OCI-LY7 (cell line): ENCODE measurements at regions not wholly inside any gene's neighbourhood (a gene's known extent, or its start where the extent isn't known, plus 50 kb on each side); places are given as distances from the start of the nearest gene placed in this dataset.

Experiments used
- EZH2phosphoT487 ChIP-seq: fragments of 200-600 bp; sonication (generic); IDR thresholded peaks from 2 replicates; pipeline ENCODE4 v1.6.1; 2018; ENCODE audit warnings: low read depth, borderline replicate concordance, mild to moderate bottlenecking, mixed run types, antibody characterized with exemption, low read length, moderate library complexity, mixed read lengths
- TF ChIP-seq, protein P1 (sequence below): fragments of 200-600 bp; sonication (generic); conservative IDR thresholded peaks from 2 replicates; pipeline ENCODE4 v1.5.1; 2014; ENCODE audit warnings: mild to moderate bottlenecking, antibody characterized with exemption, low read length, moderate library complexity, mixed read lengths

DNA sequence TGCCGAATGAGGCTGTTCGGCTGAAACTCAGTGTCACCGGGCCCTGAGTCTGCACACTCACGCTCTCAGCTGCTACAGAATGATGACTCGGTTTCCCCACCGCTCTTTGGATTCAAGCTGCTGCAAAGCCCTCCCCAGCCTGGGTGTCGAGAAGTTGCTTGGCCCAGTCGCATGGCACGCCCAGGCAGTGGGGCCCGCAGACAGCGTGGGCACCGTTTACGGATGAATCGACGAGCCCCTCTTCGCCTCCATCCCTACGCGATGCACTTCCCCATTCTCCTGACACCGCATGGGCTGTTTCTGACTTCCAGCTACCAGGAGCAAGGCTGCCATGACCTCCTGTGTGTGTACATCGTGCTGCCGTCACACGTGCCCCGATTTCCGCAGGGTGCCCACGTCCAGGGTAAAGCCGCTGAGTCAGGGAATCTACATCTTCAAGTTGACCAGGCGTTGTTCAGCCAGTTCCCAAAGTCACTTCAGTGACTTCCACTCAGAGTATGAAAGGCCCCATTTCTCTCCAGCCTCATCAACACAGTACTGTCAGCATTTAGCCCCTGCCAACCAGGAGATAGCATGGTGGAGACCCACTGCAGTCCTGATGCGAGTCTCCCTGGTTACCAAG lies 60.3 kb upstream of the GPC1 start:
- TF ChIP-seq, protein P1, sequence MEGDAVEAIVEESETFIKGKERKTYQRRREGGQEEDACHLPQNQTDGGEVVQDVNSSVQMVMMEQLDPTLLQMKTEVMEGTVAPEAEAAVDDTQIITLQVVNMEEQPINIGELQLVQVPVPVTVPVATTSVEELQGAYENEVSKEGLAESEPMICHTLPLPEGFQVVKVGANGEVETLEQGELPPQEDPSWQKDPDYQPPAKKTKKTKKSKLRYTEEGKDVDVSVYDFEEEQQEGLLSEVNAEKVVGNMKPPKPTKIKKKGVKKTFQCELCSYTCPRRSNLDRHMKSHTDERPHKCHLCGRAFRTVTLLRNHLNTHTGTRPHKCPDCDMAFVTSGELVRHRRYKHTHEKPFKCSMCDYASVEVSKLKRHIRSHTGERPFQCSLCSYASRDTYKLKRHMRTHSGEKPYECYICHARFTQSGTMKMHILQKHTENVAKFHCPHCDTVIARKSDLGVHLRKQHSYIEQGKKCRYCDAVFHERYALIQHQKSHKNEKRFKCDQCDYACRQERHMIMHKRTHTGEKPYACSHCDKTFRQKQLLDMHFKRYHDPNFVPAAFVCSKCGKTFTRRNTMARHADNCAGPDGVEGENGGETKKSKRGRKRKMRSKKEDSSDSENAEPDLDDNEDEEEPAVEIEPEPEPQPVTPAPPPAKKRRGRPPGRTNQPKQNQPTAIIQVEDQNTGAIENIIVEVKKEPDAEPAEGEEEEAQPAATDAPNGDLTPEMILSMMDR: no peak
- TF ChIP-seq EZH2phosphoT487: no peak
